DMS53 (cell line): ENCODE measurements at regions not wholly inside any gene's neighbourhood (a gene's known extent, or its start where the extent isn't known, plus 50 kb on each side); places are given as distances from the start of the nearest gene placed in this dataset.
A peak's percentile ranks its signal among the peaks of the same experiment; 100 is the strongest.

Experiments
- DNase-seq: peaks from one replicate; lab custom pipeline; 2025; lab: John Stamatoyannopoulos, UW

DNA sequence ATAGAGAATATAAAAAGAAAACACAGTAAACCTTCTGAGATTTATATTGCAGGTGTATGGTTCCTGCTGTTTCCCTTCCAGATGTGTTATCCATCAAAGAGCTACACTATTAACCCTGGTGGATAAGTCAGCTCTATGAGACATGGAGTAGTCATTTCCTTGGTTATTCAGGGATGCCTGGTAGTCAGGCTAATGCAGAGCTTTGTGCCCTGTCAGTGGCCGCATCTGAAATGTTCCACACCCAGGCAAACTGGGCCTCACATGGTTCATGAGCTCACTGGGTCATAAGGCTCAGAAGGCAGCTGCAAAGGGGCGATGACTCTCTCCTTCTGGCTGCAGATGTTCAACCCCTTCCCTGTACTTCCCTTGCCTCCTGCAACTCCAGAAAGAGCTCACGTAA, 473.6 kb downstream of the EPHA7 start:
- no peak for DNase-seq

DNA sequence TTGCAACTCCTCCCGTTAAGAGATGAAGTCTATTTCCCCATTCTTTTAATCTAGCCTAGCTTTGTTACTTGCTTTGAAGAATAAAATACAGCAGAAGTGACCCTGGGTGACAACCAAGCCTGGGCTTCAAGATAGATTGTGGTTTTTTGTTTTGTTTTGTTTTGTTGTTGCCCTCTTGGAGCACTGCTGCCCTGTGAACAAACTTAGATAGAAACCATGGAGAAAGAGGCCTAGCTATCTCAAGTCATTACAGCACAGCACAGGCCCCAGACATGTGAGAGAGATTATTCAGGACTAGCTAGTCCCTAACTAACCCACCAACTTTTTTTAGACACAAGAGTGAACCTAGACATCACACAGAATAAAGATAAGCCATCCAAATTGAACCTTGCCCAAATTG, 475.2 kb downstream of the EPHA7 start:
- DNase-seq: no peak

DNA sequence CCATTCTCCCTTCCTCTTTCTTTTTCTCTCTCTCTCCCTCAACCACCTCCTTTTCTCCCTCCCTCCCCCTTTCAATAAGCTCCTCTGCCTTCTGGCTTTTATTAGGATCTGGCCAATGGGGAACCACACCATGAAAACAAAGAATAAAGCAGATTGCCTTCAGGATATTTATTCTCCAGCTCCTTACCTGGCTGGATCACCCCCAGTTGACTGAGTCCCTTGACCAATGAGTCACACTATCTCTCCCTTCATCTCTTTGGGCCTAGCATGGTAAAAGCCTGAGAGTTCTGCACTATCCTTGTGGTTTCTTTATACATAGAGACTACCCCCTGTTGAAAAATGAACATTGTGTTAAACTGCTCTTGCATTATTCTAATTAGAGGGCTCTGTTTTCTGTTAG, 476.8 kb downstream of the EPHA7 start:
- no peak for DNase-seq

DNA sequence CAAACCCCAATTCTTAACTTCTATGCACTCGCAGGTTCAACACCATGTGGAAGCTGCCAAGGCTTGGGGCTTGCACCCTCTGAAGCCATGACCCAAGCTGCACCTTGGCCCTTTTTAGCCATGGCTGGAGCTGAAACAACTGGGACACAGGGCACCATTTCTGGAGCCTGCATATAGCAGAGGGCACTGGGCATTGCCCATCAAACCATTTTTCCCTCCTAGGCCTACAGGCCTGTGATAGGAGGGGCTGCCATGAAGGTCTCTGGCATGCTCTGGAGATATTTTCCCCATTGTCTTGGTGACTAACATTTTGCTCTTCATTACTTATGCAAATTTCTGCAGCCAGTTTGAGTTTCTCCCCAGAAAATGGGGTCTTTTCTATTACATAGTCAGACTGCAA, 484.7 kb downstream of the EPHA7 start:
- no peak for DNase-seq

DNA sequence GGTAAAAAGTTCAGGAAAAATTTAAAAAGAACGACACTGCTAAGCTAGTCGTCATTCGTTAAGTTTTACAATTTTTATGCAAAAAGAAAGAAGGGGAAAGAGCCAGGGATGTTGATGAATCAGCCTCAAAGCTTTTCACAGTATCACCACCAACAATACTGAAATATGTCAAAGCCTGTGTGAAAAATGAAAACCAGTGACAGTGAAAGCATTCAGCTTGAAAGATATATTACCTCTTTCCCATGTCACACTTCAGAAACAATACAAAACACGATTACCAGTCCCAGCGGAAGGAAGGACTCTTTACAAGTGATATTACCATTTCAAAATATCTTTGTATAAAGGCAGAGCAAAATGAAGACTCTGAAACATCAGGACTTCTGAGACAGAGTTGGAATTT, 489.2 kb downstream of the EPHA7 start:
- no peak for DNase-seq

DNA sequence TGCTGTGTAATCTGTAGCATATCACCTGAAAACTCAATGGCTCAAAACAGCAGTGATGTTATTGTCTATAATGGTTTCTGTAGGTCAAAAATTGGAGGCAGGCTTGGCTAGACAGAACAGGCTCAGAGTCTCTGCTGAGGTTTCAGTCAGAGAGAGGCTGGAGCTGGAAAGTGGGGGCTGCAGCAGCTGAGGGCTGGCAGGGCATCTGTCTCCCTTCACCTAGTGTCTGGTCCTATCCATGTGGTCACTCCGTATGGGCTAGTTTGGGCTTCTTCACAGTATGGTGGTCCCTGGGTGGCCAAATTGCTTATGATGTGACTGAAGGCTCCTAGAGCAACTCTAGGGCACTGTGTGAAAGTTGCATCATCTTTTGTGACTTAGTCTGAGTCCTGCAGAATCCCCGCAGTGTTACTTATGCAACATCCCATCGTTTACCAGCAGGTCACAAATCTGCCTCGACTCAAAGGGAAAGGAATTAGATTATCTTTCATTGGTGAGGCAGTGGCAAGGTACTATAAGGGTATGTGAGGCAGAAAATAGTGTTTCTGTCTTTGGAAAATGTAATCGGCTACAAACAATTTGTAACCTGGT, 497.0 kb downstream of the EPHA7 start:
- no peak for DNase-seq

DNA sequence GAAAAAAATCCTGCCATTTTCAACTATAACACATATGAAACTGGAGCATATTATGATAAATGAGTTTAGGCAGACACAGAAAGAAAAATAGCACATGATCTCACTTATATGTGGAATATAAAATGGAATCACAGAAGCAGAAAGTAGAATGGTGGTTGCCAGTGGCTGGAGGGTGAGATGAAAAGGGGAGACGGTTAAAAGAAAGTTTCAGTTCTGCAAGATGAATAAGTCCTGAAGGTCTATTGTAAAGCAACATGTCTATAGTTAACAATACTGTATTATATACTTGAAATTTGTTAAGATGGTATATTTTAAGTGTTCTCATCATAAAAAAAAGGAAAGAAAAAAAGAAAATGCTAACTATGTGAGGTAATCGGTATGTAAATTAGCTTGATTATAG, 503.9 kb downstream of the EPHA7 start:
- DNase-seq: no peak

DNA sequence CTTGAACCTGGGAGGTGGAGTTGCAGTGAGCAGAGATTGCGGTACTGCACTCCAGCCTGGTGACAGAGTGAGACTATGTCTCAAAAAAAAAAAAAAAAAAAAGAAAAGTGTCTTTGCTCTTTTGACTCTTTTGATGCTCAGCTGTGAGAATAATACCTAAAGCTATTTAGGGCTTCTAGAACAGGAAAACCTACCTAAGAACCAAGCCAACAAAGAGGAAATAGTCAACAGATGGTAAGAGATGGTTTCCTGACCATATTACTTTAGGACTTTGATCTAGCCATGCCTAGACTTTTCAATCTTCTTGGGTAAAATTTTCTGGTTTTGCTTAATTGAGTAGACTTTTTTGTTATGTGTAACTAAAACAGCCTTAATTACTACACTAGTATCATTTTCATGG, 508.1 kb downstream of the EPHA7 start:
- no peak for DNase-seq

DNA sequence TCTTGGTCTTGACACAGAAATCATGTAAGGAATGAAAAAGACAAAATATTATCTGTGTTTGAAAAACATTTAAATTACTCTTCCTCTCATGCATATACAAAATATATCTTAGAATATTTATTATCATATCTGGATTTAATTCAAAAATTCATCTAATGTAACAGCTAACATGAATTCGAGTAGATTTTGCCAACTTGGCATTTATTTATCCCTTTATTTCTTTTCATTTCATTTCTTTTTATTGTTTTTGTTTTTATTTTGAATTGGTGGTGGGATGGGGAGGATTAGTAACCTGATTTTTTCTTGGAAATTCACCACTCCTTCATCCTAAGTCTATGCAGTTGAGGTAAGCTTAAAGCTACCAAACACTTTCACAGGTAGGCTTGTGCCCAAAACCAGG, 508.7 kb downstream of the EPHA7 start:
- no peak for DNase-seq

DNA sequence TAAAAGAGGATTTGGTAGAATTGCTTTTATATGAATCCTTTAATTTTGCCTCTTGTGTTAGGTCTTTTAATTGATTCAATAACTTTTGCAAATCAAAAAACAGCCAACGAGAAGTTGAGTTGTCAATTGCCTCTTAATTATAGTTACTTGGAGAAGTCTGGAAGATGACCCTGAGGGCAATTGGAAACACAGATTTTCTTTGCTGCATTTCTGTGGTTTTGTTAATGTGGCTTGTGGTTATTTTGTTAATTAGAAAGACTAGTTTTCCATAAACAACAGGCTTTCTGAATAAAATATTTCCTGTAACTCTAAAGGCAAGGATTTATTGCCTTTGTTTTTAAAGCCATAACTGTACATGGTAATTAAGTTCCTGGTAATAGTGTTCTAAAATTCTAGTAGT, 513.0 kb downstream of the EPHA7 start:
- DNase-seq: no peak

DNA sequence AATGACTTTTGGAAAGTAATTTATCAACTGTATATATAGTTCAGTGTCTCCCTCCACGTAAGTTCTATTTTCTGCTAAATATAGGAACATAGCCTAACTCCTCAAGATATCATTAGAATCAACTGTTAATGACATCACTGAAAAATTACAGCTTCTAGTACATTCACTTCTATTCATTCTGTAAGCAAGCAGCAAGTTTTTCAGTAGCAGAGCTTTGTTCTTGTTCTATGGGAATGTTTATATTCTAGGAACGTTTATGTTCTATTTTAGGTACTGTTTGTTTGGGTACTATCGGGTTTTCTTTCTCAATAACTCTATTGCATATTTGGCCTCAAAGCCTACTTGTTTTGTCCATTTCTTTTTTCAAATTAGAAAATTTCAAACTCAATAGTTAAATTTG, 525.6 kb downstream of the EPHA7 start:
- no peak for DNase-seq

DNA sequence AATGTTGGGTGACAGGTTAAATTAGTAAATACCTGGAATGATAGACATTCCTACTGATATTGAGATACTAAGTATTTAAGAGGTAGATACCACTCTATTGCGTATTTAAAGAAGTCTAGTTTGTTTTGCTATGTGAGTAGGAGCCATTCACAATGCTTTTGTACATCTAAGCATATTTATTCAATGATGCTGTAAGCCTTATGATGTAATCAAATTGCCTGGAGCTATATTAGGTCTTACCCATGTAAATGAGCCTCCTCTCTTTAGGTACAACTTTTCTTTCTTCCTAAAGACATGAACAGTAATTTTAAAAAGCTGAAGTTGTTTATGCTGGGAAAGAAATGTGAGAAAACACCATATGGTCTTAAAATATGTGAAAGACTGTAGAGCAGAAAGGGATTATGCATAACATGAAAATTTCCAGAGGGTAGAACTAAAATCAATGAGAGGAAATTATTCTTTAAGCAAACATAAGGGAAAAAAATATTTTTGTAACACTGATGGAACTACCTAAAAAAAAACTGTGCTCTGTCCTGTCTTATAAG, 526.7 kb downstream of the EPHA7 start:
- peak; percentile 32 for DNase-seq

DNA sequence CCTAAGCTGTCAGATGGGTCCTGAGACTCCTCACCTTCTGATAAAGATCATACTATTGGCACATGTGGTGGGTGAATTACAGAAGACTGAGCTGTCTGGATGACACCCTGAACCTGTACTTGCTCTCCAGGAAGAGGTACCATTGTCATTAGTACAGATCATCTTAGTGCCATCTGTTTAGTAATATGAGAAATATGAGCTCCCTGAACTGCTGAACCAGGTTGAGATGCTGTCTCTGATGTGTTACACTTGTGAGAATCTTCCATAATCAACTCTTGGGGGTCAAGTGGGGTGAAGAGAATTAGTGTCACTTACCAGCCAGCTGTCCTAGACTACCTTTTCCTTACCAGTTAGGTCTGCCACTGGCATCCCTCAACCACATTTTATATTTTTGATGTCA, 531.0 kb downstream of the EPHA7 start:
- DNase-seq: no peak

DNA sequence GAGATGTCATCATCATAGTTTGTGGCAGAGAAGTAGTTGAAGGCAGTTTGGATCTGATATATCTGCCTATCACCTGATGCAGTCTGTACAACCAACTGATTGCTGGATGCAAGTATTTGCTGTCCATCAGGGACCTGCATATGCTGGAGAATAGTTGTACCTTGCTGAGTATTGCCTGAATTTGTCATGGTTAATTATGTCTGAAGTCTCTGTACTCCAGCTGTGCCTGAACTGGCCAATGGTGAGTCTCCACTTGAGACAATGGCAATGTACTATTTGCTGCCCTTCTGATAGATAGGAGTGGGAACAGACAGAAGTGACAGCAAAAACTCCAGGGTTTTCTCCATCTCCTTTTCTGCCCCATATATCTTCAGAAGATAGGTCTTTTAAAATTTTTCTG, 531.5 kb downstream of the EPHA7 start:
- no peak for DNase-seq

DNA sequence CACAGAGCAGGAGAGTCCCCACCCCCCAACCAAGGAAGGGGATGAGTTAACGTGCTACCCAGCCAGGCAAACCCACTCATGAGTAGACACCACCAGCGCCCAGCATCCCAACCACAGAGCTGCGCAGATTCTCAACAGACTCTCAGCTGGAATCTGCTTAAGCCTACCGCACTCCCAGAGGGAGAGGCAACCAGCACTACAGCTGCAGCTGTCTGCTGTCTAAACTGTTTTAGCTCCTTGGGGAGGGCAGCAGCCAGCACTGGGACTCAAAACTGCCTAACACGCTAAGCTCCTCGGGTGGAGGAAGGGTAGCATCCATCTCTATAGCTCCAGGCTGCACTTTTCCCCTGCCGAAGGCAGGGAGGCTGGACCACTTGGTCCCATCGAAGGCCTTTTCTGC, 539.8 kb downstream of the EPHA7 start:
- DNase-seq: no peak

DNA sequence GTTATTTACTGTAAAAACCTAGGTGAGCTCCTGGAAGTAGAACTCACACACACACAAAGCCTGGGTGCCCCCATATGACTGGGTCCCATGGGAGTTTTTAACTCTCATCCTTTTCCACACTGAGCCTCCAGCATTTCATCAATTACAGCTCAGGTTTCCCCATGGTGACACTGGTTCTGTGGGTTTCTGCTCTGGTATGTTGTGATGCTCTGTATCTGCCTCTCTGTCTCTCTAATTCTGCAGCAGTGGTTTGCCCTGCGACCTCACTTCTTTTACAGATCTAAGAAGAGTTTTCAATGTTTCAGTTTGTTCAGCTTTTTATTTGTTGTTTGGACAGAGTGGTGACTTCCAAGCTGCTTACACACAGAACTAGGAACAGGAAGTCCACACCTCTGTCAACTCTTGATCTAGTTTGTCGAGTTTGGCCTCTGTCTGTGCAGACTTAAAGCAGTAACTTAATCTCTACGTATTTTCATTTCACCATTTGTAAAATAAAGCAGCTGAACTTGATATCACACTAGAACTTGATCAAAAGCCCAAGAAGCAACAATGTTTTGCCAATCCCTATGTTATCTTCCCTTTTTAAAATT, 554.3 kb downstream of the EPHA7 start:
- DNase-seq: peak; percentile 47

DNA sequence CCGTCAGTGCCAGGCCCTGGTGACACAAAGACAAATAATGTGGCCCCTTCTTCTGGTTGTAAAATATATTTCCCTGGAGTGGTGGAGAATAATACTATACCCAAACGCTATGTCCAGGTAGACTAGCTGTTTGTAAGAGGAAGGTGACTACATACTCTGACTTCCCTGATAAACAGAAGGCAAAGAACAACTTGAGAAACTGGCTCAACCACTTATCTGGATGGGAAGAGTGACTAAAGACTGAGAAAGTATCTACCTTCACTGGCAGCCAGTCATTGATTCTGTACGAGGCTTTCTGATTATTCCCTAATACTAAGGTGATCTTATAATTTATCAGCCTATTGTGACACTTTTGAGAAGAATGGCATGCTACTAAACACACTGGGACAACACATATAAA, 569.7 kb downstream of the EPHA7 start:
- DNase-seq: peak; percentile 77

DNA sequence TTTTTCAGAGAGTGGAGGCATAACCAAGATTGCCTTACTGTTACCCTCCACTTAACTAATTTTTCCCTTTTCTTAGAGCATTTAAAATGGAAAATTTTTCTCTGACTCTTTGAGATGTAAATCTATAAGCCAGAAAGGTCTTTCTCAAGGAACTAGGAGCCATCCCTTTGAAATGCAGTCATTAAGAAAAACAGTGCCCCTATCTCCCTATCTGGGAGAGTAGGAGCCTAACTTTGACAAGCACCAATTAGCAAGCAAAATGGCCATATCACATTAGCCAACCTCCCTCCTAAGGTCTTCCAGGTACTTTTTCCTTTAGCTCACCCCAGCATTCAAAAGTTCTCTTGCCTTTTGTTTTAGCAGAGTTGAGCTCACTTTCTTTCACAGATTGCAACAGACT, 570.5 kb downstream of the EPHA7 start:
- no peak for DNase-seq

DNA sequence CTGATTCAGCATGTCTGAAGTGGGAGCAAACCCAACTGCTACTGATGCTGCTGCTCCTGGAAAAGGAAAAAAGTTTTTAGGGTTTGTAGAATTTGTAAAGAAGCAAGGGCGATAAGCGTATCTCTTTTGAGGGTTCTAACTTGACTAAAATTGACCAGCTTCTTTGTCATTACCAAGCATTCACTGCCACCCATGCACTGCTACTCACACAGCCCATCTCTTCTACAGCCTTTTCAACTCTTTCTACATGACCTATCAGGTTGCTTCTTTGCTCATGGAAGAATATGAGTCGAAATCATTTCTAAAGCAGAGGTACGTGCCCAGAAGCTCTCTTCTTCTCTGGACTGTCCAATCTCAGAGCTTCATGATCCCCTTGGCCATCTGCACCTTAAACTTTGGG, 570.9 kb downstream of the EPHA7 start:
- DNase-seq: no peak

DNA sequence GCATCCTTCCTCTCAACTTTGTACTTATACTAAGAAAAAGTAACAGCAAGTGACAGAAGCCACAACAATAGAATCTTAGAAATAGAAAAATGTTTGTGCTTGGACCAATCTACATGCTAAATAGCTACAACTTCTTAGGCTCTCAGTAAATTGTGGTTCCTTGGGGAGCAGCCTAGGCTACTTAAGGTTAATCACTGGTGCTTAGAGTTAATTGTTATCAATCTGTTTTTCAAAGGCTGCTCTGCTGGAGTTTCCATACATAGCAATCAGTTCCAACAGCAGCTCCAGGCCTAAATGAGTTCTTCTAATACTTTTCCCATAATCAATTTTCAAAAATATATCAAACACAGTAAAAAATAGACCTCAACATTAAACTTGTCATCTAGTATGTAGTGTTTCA, 571.4 kb downstream of the EPHA7 start:
- DNase-seq: no peak

DNA sequence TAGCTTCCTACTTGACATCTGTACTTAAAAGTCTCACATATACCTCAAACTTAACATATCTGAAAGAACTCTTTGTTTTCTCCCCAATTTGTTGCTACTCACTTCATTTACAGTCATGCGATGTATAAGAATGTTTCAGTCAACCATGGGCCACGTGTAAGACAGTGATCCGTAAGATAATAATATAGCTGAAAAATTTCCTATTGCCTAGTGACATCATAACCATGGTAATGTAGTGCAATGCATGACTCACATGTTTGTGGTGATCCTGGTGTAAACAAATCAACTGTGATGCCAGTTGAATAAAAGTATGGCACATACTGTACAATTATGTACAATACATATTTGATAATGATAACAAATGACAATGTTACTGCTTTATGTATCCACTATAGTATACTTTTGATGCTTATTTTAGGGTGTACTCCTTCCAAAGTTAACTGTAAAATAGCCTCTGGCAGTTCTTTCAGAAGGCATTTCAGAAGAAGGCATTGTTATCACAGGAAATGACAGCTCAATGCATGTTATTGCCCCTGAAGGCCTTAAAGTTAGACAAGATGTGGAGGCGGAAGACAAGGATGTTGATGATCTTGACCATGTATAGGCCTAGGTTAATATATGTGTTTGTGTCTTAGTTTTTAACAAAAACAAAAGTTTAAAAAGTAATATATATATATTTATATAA, 579.0 kb downstream of the EPHA7 start:
- DNase-seq: peak; percentile 29

DNA sequence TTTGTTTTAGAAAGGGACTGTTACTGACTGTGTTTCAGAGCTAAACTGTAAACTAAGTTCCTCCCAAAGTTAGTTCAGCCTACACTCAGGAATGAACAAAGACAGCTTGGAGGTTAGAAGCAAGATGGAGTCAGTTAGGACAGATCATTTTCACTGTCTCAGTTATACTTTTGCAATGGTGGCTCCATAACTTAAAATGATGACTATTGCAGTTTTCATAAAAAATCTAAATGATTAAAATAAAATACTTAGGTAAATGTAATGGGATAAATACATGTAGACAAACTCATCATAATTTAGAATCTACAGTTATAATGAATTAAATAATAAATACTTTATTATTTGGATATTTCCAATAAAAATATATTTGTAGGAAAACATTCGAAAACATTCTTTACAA, 590.6 kb downstream of the EPHA7 start:
- no peak for DNase-seq

DNA sequence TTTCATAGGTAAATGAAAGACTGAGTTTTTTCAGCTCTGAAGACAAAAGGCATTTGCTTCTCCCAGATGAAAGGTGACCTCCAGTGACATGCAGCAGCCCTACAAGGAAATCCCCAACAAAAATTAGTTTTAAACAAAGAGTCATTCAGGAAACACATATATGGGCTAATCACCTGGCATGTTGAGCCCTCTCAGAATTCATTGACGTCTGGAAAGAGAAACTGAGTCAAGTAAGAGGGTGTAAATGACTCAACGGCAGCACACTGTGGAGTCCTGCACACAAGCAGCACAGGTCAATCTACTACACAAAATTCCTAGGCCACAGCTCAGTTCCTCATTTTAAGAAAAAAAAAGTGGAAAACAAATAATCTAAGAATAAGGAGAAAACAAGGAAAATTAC, 592.3 kb downstream of the EPHA7 start:
- peak; percentile 42 for DNase-seq

DNA sequence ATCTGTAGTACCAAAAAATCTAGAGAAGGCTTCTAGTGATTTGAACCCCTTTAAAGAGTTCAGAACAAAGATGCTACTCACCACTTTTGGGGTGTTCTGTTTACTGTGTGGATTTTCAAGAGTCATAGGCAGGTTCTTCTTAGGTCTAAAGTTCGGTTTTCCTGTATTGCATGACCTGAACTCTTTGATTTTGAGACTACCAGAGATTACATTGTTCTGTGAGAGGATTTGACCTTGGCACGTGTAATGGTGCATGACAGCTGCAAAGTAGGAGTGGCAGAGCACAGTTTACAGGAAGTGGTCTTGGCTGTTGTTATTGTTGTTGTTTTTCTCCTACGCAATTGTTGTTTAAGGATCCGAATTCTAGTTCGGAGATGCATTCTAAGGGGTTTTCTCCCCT, 592.7 kb downstream of the EPHA7 start:
- DNase-seq: peak; percentile 27
